Dendritic cell treated with granulocyte-macrophage colony-stimulating factor and Interleukin-4, amounts not matched to agents 40 ng/mL and 50 ng/mL, for 4 days (primary cell): ENCODE measurements at regions not wholly inside any gene's neighbourhood (a gene's known extent, or its start where the extent isn't known, plus 50 kb on each side); places are given as distances from the start of the nearest gene placed in this dataset.
"Not testable (repeated sequence)": the region's sequence is repeated elsewhere in the genome, so short reads cannot be mapped to it uniquely, and the experiment has no call there.

Experiments used
- H3K27ac Mint-ChIP-seq: one replicate; pipeline ENCODE4 v1.8.0; 2022; ENCODE audit warnings: mild to moderate bottlenecking, mixed read lengths
- H3K27me3 Mint-ChIP-seq: one replicate; pipeline ENCODE4 v1.8.0; 2022; ENCODE audit warnings: mild to moderate bottlenecking, mixed read lengths
- H3K36me3 Mint-ChIP-seq: one replicate; pipeline ENCODE4 v1.8.0; 2022; ENCODE audit warnings: low read depth, mixed read lengths
- H3K4me1 Mint-ChIP-seq: one replicate; pipeline ENCODE4 v1.8.0; 2022; ENCODE audit warnings: low read depth, mixed read lengths
- H3K4me3 Mint-ChIP-seq: one replicate; pipeline ENCODE4 v1.8.0; 2022; ENCODE audit warnings: mild to moderate bottlenecking, moderate library complexity, mixed read lengths
- H3K9me3 Mint-ChIP-seq: one replicate; pipeline ENCODE4 v1.8.0; 2022; ENCODE audit warnings: mixed read lengths
- intact Hi-C: fragments of 100-400 bp; cut with micrococcal nuclease; formaldehyde crosslinking; loops from one replicate; pipeline ENCODE4 v1.15.0; 2022

- peaks cover 22% of the 10 kb centered on the region for H3K4me1 Mint-ChIP-seq
- H3K27ac Mint-ChIP-seq, result no peak overlapping the region
- peaks cover 49% of the 10 kb centered on the region for H3K27me3 Mint-ChIP-seq
- no peak overlapping the region for H3K4me3 Mint-ChIP-seq
- no peaks in the 10 kb centered on the region for H3K36me3 Mint-ChIP-seq
- intact Hi-C loops, result loop anchor here (2.0 kb wide), 1 partner anchor 242 kb away; no protein-coding TSS in a partner anchor
- peaks cover 10% of the 10 kb centered on the region for H3K9me3 Mint-ChIP-seq
These were observed 188.1 kb upstream of the ZNF469 start for GRCh38 chr16:88194397-88195268.

DNA sequence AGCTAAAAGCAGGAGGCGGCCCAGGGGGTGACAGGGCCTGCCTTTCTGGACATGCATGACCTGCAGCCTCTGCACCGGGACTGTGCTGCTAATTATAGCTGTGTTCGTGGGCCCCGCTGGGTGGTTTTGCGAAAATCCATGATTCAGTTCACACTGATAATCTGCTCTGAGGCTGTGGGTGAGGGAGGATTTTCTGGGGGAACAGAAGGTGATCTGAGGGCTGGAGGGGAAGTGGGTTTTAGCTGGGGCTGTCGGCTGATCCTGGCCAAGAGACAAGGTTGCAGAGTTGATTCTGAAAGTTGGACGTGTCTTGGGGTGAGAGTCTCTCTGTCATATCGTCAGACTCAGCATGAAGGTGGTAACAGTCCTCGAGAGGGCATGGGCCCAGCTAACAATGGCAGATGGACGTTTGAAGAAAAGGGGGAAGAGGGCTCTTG is 187.5 kb upstream of the ZNF469 start:
- no peak overlapping the region for H3K27ac Mint-ChIP-seq
- H3K4me1 Mint-ChIP-seq, result peaks cover 16% of the 10 kb centered on the region
- peaks cover 48% of the 10 kb centered on the region for H3K27me3 Mint-ChIP-seq
- H3K4me3 Mint-ChIP-seq, result no peak overlapping the region
- H3K36me3 Mint-ChIP-seq, result no peaks in the 10 kb centered on the region
- H3K9me3 Mint-ChIP-seq, result peaks cover 10% of the 10 kb centered on the region
- intact Hi-C loops, result loop anchor here (2.0 kb wide), 1 partner anchor 242 kb away; no protein-coding TSS in a partner anchor

DNA sequence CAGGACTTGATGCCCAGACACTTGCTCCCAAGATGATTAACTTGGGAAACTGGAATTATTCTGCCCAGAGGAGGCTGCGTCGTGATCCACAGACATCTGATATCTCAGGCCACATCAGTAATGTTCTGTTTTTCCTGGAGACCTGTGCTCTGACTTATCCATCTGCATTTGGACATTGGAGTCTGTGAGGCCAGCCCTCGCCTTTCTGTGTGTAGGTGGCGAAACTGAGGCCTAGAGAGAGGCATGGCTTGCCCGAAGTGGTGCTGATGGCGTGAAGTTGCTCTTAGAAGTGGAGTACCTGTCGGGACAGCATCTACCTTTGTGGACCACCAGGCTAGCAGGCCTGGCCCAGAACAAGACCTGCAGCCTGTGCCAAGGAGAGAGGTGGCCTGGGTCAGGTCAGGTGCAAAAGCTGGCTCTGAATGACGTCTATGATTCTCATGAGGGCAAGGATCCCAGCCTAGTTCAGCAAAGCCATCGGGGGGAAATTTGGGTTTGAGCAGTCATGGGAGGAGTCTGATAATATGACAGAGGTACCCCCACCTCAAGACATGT is 186.8 kb upstream of the ZNF469 start:
- Mint-ChIP-seq H3K27ac (no peak overlapping the region), H3K9me3 (peaks cover 10% of the 10 kb centered on the region), H3K27me3 (peaks cover 50% of the 10 kb centered on the region), H3K36me3 (no peaks in the 10 kb centered on the region), H3K4me1 (peaks cover 16% of the 10 kb centered on the region), H3K4me3 (no peak overlapping the region)
- intact Hi-C loops, result loop anchor here (2.0 kb wide), 1 partner anchor 241 kb away; no protein-coding TSS in a partner anchor

DNA sequence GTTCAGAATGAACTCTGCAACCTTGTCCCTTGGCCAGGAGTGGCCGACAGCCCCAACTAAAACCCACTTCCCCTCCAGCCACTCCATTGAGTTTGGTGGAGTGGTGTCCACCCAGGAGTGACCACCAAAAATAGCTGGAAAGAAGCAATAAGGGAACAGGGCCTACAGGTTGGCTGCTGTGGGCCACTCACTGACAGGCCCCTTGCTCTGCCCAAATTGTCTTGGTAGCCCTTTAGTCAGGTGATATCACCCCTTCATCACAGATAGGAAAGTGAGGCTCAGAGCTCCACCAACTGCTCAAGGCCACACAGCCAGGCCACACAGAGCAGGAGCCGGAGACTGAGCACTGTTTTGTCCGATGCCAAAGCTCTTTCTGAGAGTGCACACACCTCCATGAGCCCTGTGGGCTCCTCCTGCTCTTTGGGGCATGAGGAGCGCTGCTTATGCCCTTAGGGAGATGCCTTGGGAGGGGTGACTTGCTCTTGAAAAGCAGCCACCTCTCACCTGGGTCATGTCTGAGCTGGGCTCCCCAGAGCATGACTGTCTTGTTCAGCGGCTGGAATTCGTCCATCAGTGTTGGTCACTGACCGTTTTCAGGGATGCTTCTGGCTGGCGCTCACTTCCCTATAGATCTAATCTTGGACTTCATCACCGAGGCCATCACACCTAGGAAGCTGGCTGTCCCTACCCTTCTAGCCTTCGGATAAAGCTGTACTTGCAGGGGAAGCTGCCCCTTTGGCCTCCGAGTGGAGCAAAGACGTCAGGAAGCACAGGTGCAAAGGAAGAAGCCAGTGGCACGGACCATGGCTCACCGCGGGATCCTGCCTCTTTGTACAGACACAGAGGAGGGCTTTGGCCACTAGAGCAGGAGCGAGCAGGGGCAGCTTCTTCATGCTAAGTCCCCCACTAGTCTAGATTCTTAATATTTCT is 186.0 kb upstream of the ZNF469 start:
- Mint-ChIP-seq H3K27ac (no peak overlapping the region), H3K9me3 (peaks cover 10% of the 10 kb centered on the region), H3K27me3 (peaks cover 45% of the 10 kb centered on the region), H3K36me3 (no peaks in the 10 kb centered on the region), H3K4me3 (no peak overlapping the region), H3K4me1 (peaks cover 16% of the 10 kb centered on the region)
- intact Hi-C loops, result no loop called here

DNA sequence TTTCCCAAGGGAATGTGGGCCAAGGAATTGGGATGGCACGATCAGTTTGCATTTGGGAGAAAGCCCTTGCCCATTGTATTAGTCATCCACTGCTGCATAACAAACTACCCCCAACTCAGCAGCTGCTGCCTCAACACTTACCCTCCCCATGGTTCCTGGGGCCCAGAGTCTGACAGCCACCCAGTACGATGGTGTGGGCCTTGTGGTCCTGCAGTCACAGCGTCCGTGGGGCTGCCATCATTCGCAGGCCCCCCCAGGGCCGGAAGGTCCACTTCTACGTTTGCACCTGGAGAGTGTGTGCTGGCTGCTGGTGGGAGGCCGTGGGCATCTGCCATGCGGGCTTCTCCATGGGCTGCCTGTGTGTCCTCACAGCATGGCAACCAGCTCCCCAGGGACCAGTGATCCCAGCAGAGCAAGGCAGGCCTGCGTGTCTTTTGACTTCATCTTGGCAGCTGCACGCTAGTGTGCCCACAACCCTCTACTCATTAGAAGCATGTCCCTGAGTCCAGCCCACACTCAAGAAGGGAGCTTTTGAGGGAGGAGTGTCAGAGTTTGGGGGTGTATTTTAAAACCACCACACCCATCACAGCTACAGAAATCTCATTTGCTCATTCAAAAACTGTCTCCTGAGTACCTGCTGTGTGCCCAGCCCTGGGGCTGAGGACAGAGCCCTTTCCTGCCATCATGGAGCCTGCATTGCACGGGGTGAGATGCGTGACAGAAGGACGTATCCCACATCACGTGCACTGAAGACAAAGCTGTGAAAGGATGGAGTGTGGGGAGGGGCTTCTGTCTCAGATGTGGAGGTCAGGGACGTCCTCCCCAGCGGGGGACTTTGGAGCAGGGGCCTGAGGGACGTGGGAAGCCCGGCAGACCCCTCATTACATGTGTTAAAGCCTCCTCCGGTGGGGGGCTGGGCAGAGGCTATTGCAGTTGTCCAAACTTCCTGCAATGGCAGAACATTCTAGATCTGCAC is 185.0 kb upstream of the ZNF469 start:
- intact Hi-C loops, result no loop called here
- no peaks in the 10 kb centered on the region for H3K36me3 Mint-ChIP-seq
- H3K27ac Mint-ChIP-seq, result no peak overlapping the region
- H3K27me3 Mint-ChIP-seq, result peaks cover 45% of the 10 kb centered on the region
- H3K9me3 Mint-ChIP-seq, result peaks cover 3% of the 10 kb centered on the region
- peaks cover 16% of the 10 kb centered on the region for H3K4me1 Mint-ChIP-seq
- no peak overlapping the region for H3K4me3 Mint-ChIP-seq

DNA sequence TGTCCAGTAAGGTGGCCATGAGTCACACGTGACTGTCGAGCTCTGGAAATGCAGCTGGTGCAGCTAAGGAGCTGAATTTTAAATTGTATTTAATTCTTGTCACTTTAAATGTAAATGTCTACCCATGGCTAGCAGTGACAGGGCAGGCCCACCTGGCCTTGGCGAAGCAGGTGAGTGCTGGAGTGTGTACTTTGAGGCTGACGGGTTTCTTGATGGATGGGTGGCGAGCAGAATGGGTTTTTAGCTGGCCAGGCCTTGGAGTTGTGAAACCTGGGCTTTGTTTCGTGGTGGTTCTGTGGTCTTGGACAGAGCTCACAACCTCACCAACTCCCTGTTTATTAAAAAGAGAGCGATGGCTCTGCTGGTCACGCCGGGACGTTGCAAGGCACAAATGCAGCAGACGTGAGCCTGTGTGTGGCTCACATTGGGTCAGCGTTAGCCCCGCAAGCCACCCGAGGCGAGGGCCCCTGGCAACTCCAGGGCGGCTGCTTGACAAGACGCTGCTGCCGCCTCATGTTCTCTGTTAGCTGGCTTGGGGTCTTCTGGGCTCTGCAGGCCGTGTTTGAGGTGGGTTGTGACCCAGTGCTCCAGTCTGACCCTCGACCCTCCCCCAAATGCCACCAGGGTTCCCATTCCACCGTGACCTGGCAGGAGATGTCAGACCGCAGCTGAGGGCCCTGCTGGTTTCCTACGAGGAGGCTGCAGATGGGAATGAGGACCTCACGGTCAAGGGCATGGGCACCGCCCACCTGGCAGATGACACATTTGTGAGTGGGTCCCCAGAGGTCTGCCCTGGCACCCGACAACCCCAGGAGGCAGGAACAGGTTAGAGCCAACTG is 184.1 kb upstream of the ZNF469 start:
- H3K36me3 Mint-ChIP-seq, H3K9me3 Mint-ChIP-seq, H3K27ac Mint-ChIP-seq, H3K4me3 Mint-ChIP-seq, intact Hi-C loops: not testable (repeated sequence)
- Mint-ChIP-seq H3K4me1 (peaks cover 16% of the 10 kb centered on the region), H3K27me3 (peaks cover 50% of the 10 kb centered on the region)

DNA sequence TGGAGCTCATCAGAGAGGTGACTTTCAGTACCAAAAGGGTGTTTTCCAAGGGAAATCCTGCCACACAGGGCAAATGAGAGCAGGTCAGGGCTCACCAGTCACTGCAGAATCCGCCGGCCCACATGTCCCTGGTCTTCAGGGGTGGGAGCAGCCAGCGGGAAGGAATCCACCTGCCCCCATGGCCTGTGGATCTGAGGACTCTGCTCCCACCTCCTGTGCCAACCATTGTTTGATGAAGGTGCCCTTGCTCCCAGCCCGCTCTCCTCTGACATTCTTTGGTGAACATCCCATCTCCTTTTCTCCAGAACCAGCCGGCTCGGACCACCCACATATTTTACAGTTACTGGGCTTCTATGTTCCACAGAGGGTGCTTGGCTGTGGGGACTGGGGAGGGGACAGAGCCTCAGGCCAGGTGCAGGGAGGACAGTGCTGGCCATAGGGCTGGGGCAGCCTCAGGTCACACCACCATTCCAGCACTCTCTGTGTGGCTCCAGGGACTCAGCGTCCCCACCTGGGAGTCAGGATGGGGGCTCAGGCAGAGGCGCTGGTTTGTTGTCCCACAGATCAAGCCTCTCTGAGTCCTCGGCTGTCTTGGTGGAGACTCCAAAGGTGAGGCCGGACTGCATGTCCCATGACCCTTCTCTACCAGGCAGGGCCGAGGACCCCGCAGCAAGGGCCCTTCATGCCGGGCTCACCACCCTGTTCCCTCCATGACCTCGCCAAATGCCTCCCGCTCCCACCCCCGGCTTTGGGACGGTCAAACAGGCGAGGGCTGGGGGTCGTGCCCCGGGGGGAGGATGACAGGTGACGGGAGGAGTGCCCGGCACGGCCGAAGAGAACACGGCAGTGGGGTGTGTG is 183.2 kb upstream of the ZNF469 start:
- H3K27me3 Mint-ChIP-seq, result peaks cover 51% of the 10 kb centered on the region
- H3K9me3 Mint-ChIP-seq, H3K36me3 Mint-ChIP-seq, H3K4me3 Mint-ChIP-seq, H3K27ac Mint-ChIP-seq, intact Hi-C loops: not testable (repeated sequence)
- peaks cover 11% of the 10 kb centered on the region for H3K4me1 Mint-ChIP-seq

GRCh38 chr16:88200154-88200895 is 182.4 kb upstream of the ZNF469 start:
- H3K9me3 Mint-ChIP-seq, intact Hi-C loops, H3K27ac Mint-ChIP-seq, H3K4me1 Mint-ChIP-seq, H3K36me3 Mint-ChIP-seq, H3K4me3 Mint-ChIP-seq: not testable (repeated sequence)
- peaks cover 45% of the 10 kb centered on the region for H3K27me3 Mint-ChIP-seq

DNA sequence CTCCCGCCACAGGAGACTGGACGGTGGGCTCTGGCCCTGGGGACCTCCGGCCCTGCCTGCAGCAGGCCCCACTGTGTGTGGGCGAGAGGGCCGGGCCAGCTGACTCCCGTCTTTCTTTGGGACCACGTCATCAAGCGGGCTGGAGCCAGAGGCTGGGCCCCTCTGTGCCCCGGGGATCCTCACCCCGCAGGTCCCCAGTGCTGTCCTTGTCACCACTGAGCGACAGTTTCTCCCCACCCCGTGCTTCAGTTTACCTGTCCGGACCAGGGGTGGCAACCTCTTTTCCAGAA is 181.9 kb upstream of the ZNF469 start:
- no peaks in the 10 kb centered on the region for H3K9me3 Mint-ChIP-seq
- H3K27me3 Mint-ChIP-seq, result peaks cover 44% of the 10 kb centered on the region

DNA sequence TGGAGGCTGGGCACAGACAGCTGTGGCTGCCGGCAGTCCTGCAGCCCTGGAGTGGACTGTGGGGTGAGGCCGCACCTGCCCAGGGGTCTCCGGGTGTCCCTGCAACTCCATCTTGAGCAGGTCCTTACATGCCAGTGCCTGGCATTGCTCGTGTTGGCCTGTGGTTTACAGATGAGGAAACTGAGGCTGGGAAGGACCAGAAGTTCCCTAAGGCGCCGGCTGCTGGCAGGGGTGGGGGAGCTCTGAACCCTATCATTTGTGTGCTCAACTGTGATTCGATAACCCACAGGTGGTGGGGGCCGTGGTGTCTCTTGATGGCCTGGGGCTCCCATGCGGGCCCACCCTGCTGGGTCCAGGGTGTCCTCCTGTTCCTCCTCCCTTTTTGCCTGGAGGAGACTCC is 181.1 kb upstream of the ZNF469 start:
- H3K27me3 Mint-ChIP-seq, result peaks cover 46% of the 10 kb centered on the region
- intact Hi-C loops, H3K4me3 Mint-ChIP-seq, H3K27ac Mint-ChIP-seq, H3K36me3 Mint-ChIP-seq, H3K4me1 Mint-ChIP-seq, H3K9me3 Mint-ChIP-seq: not testable (repeated sequence)

More for the DNA sequence above, 181.9 kb upstream of the ZNF469 start:
- Mint-ChIP-seq H3K36me3 (no peaks in the 10 kb centered on the region), H3K4me3 (no peak overlapping the region), H3K27ac (no peak overlapping the region), H3K4me1 (no peaks in the 10 kb centered on the region)
- intact Hi-C loops, result no loop called here

- intact Hi-C loops, result no loop called here
- peaks cover 45% of the 10 kb centered on the region for H3K27me3 Mint-ChIP-seq
- no peak overlapping the region for H3K27ac Mint-ChIP-seq
- H3K4me3 Mint-ChIP-seq, result no peak overlapping the region
- no peaks in the 10 kb centered on the region for H3K36me3 Mint-ChIP-seq
- no peaks in the 10 kb centered on the region for H3K9me3 Mint-ChIP-seq
- no peaks in the 10 kb centered on the region for H3K4me1 Mint-ChIP-seq
These were observed 180.5 kb upstream of the ZNF469 start for GRCh38 chr16:88202207-88202745.
